Renal cortical epithelial cell (primary cell): ENCODE measurements at regions not wholly inside any gene's neighbourhood (a gene's known extent, or its start where the extent isn't known, plus 50 kb on each side); places are given as distances from the start of the nearest gene placed in this dataset.
"Not testable (repeated sequence)": the region's sequence is repeated elsewhere in the genome, so short reads cannot be mapped to it uniquely, and the experiment has no call there.

Experiments
- DNase-seq: peaks from one replicate; pipeline ENCODE4 v3.0.0-alpha.2; 2011; ENCODE audit warnings: low read depth

DNA sequence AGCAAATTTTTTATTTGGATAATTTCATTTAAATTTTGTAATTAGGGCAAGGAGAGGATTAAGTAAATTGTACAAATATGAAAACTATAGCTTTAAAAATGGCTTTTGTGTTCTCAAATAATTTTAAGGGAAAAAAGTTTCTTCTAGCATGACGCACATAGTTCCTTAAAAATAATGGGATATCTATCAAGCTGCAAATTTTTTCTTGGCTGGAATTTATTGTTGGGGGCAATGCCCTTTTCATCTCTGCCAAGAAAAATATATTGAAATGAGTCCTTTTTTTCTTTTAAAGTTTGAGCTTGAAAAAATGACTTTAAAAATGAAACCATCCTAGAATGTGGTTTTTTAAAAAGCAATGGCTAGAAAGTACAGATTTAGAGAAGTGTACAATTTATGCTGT, 154.4 kb upstream of the UGT8 start:
- DNase-seq: no peak

- DNase-seq: not testable (repeated sequence)
These were observed 150.6 kb upstream of the UGT8 start for GRCh38 chr4:114447963-114448516.

DNA sequence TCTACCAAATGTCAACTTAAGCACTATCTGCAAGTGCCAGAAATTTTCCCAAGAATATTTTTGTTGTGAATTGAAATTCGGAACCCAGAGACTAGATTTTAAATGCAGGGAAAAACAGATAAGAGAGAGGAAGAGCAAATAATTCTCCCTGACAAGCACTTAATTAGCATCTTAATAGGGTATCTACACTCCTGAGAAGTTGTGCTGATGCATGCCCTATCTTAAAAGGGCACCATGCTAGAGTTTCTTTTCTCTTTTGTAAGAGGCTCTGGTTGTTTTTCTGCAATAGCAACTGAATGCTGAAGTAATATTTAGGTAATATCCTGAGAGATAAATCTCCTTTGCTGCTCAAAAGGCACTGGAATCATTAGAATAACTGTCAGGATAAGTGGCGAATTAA, 139.9 kb upstream of the UGT8 start:
- DNase-seq: no peak

GRCh38 chr4:114464726-114465272, 133.8 kb upstream of the UGT8 start:
- peak; percentile 45 for DNase-seq

- no peak for DNase-seq
These were observed 132.8 kb upstream of the UGT8 start for GRCh38 chr4:114465766-114466165.

DNA sequence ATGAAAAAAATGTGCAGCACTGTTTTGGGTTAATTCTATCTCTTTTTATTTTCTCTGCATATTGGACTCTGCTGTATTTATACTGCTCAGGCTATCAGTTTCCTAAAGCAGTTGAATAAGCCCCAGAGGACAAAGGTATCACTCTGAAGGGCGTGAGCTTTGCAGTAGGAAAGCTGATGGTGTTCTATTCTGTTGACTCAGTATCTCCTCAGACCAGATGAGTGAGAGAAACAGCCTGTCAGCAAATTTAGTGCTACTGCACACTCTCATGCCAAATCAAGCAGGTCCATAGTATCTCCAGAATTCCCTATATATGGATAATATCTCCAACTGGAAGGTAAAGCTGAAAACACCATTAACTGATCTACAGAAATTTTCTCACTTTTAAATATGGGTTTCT, 132.3 kb upstream of the UGT8 start:
- no peak for DNase-seq

DNA sequence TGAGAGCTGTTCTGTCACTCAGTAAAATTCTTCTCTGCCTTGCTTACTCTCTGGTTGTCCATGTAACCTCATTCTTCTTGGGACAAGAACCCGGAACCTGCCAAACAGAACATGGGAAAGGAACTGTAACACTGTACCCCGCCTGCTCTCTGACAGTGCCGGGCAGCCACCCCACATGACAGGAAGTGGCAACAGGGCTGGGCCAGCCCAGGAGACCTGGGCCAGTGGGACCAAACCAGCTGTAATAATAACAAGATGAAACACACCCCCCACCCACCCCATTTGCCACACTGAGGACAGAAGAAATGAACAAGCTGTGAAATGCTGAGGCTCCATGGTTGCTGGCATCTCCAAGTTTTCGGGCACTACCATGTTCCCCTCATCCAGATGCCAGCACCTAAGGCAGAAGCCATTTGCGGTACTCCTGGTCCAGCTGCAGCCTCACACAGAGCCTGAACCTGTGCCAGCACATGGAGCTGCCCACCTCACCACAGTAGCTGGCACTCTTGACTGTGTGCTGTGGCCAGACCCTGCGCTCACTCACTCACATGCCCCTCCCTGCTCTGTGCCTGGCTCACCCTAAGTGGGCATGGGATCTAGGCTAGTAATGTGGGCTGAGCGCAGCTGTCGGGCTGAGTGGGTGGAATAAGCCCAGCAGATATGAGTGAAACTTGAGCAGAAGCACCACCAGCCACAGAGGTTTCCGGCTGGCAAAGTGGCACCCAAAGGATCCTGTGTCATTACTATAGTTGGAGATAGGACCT, 126.2 kb upstream of the UGT8 start:
- no peak for DNase-seq

- peak; percentile 51 for DNase-seq
These were observed 124.3 kb upstream of the UGT8 start for GRCh38 chr4:114474188-114474800.

GRCh38 chr4:114476310-114476709, 122.3 kb upstream of the UGT8 start:
- DNase-seq: no peak

GRCh38 chr4:114479595-114479994, 119.0 kb upstream of the UGT8 start:
- DNase-seq: peak; percentile 79

DNA sequence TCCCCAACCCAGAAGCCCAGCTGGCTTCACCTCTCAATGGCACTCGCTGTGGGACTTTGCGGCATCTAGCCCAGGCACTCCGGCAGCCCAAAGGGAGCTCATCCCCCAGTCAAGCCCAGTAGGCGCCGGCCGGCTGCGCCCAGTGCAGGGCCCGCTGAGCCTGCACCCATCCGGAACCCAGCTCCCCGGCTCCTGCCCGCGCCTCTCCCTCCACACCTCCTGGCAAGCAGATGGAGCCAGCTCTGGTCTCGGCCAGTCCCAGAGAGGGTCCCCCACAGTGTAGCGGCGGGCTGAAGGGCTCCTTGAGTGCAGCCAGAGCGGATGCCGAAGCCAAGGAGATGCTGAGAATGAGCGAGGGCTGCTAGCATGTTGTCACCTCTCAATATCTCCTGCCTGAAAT, 116.8 kb upstream of the UGT8 start:
- no peak for DNase-seq

DNA sequence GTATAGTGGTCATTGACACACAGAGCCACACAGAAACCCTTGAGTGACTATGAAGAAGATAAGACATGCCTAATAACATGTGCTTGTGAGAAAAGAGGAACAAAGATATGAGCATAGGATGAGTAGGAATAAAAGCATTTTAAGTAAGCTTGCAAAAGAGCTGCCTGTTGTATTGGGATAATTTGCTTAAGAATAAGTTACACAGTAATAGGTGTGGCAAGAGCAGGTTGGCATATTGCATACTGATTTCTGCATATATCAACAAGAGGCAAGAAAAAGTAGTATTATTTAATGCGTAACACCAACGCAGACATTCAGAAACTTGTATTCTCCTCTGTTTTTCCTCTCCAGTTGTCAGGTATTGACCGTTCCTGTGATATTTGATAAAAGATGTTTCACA, 111.5 kb upstream of the UGT8 start:
- DNase-seq: no peak

- peak; percentile 11 for DNase-seq
These were observed 110.2 kb upstream of the UGT8 start for GRCh38 chr4:114488301-114488982.

GRCh38 chr4:114494246-114494803, 104.3 kb upstream of the UGT8 start:
- DNase-seq: no peak

GRCh38 chr4:114495471-114495928, 103.1 kb upstream of the UGT8 start:
- no peak for DNase-seq

- no peak for DNase-seq
These were observed 101.5 kb upstream of the UGT8 start for GRCh38 chr4:114497116-114497515.

DNA sequence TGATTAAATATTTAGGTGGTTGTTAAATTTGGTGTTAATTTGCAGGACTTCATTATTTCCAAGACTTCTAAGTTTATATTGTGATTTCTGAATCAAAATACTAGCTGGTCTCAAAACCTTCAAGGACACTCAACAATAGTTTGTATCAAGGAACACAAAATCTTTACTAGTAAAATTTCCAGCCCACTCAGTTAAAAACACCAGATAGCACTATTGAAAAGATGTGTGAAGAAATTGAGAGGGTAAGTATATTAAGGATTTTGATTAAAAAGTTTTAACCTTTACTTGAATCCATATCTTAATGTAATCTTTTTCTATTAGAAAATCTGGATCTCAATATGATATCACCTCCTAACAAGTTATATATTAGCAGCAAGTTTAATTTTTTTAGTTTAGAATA, 89.3 kb upstream of the UGT8 start:
- DNase-seq: peak; percentile 13

- DNase-seq: peak; percentile 66
These were observed 85.9 kb upstream of the UGT8 start for GRCh38 chr4:114512595-114513295.

DNA sequence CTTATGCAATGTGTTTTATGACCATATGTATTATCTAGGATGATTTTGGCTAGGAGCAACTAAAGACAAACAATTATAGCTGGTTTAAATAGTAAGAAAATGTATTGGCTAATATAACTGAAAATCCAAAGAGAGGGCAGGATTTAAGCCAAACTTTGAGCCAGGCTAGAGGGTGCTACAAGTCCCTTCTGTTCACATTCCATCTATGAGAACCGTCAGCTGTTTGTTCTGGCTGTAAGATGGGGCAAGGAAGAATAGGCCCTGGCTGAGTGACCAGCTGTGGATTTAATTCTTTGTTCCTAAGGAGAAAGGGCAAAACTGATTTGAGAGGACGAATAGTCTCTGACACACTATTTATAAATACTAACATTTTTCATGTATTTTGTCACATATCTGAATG, 79.2 kb upstream of the UGT8 start:
- no peak for DNase-seq

GRCh38 chr4:114527170-114527569, 71.4 kb upstream of the UGT8 start:
- DNase-seq: no peak

DNA sequence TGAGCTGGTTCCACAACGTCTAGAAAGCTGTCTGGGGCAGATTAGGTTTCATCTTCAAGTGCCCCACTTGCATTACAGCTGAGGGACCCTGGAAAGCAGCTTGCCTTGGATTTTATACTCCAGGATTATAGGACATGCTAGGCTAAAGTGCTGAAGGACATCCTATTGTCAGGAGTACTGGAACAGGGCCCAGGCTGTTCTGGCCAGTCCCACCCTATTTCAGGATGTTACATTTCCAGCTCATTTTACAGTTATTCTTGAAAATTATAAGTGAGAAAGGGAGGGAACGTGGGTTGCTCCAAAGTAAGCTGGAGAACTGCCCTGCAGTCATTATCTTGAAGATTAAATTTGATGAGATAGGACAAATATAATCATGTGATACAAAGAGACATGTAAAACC, 71.0 kb upstream of the UGT8 start:
- no peak for DNase-seq
